Testis (tissue), 2 donors: ENCODE measurements at regions not wholly inside any gene's neighbourhood (a gene's known extent, or its start where the extent isn't known, plus 50 kb on each side); places are given as distances from the start of the nearest gene placed in this dataset.

Experiments
- CTCF ChIP-seq, 3 experiments: fragments of 450-650 bp in 2 of 3; fragments of 200-600 bp in 1 of 3; sonication (generic) in 1 of 3; IDR thresholded peaks; one replicate each; pipeline ENCODE4 v1.5.1; 2016 to 2019; ENCODE audit warnings: antibody characterized with exemption in 3 of 3, mild to moderate bottlenecking in 2 of 3, moderate library complexity in 1 of 3
- POLR2A ChIP-seq: fragments of 450-650 bp; IDR thresholded peaks from one replicate; pipeline ENCODE4 v1.6.1; 2017; ENCODE audit warnings: antibody characterized with exemption, mild to moderate bottlenecking, moderate library complexity

GRCh38 chr13:63381078-63381859, 1965.6 kb upstream of the PCDH20 start:
- no peak for TF ChIP-seq CTCF (IDR thresholded peaks at IDR 0.05)
- TF ChIP-seq POLR2A, result no peak
